GM23338 (cell line): ENCODE measurements at regions not wholly inside any gene's neighbourhood (a gene's known extent, or its start where the extent isn't known, plus 50 kb on each side); places are given as distances from the start of the nearest gene placed in this dataset.

ENCODE experiments used
- ATAC-seq: fragments of 200-7000 bp; cut with Tn5 transposase; 3 replicates; pipeline ENCODE4 v1.9.1; 2020
- DNase-seq: peaks from one replicate; pipeline ENCODE4 v3.0.0-alpha.2; 2015; ENCODE audit warnings: low spot score
- H2AFZ ChIP-seq: fragments of 200-600 bp; sonication (generic); 2 replicates; pipeline ENCODE4 v1.8.0; 2016; ENCODE audit warnings: antibody characterized with exemption, mild to moderate bottlenecking, moderate library complexity
- H3F3A ChIP-seq: fragments of 200-600 bp; sonication (generic); replicated peaks from 2 replicates; pipeline ENCODE4 v1.8.0; 2017; ENCODE audit warnings: antibody characterized with exemption, mixed run types, low read depth
- H3K27ac ChIP-seq: fragments of 200-600 bp; sonication (generic); 2 replicates; pipeline ENCODE4 v1.6.1; 2016; ENCODE audit warnings: low read depth
- H3K27me3 ChIP-seq: fragments of 200-600 bp; sonication (generic); 2 replicates; pipeline ENCODE4 v1.8.0; 2016; ENCODE audit warnings: mild to moderate bottlenecking, mixed run types, moderate library complexity; ENCODE audit not compliant: insufficient read depth
- H3K36me3 ChIP-seq: fragments of 200-600 bp; sonication (generic); 2 replicates; pipeline ENCODE4 v1.8.0; 2016; ENCODE audit warnings: mild to moderate bottlenecking; ENCODE audit not compliant: insufficient read depth
- H3K4me1 ChIP-seq: fragments of 200-600 bp; sonication (generic); 2 replicates; pipeline ENCODE4 v1.8.0; 2016; ENCODE audit warnings: mild to moderate bottlenecking, moderate library complexity; ENCODE audit not compliant: insufficient read depth
- H3K4me2 ChIP-seq: fragments of 200-600 bp; sonication (generic); 2 replicates; pipeline ENCODE4 v1.7.1; 2017; ENCODE audit warnings: mixed run types
- H3K4me3 ChIP-seq: fragments of 200-600 bp; sonication (generic); 2 replicates; pipeline ENCODE4 v1.6.1; 2016; ENCODE audit warnings: mixed run types
- H3K79me2 ChIP-seq: fragments of 200-600 bp; sonication (generic); replicated peaks from 2 replicates; pipeline ENCODE4 v1.8.0; 2017; ENCODE audit warnings: mild to moderate bottlenecking; ENCODE audit not compliant: insufficient read depth
- H3K9me2 ChIP-seq: fragments of 200-600 bp; sonication (generic); 2 replicates; pipeline ENCODE4 v1.8.0; 2017; ENCODE audit not compliant: insufficient read depth
- H4K20me1 ChIP-seq: fragments of 200-600 bp; sonication (generic); replicated peaks from 2 replicates; pipeline ENCODE4 v1.8.0; 2017; ENCODE audit warnings: mild to moderate bottlenecking; ENCODE audit not compliant: insufficient read depth
- H3K27ac Mint-ChIP-seq: 2 replicates; pipeline ENCODE4 v1.8.0; 2020; ENCODE audit warnings: inconsistent platforms, mild to moderate bottlenecking, moderate library complexity, mixed read lengths
- H3K27me3 Mint-ChIP-seq: 3 replicates; pipeline ENCODE4 v1.8.0; 2022; ENCODE audit warnings: low read depth, mild to moderate bottlenecking, moderate library complexity, mixed read lengths, inconsistent platforms; ENCODE audit not compliant: insufficient read depth, poor library complexity
- H3K36me3 Mint-ChIP-seq: 3 replicates; pipeline ENCODE4 v1.8.0; 2021; ENCODE audit warnings: low read depth, mild to moderate bottlenecking, inconsistent platforms, moderate library complexity, mixed read lengths
- H3K4me1 Mint-ChIP-seq: 3 replicates; pipeline ENCODE4 v1.8.0; 2020; ENCODE audit warnings: mild to moderate bottlenecking, inconsistent platforms, mixed read lengths
- H3K4me3 Mint-ChIP-seq: 3 replicates; pipeline ENCODE4 v1.8.0; 2021; ENCODE audit warnings: moderate library complexity, mild to moderate bottlenecking, inconsistent platforms, mixed read lengths
- H3K9me3 Mint-ChIP-seq: 3 replicates; pipeline ENCODE4 v1.8.0; 2020; ENCODE audit warnings: moderate library complexity, mild to moderate bottlenecking, inconsistent platforms, mixed read lengths
- CTCF ChIP-seq, 2 experiments: fragments of 200-600 bp in 1 of 2; sonication (generic) in 1 of 2; conservative IDR thresholded peaks; 2 replicates each; pipeline versions ENCODE4 v1.5.1 to v1.6.1; 2016 to 2017; ENCODE audit warnings: antibody characterized with exemption in 2 of 2, low read depth in 2 of 2, mild to moderate bottlenecking in 2 of 2, moderate library complexity in 1 of 2
- ETS1 ChIP-seq: IDR thresholded peaks from 2 replicates; pipeline ENCODE4 v1.6.1; 2016; ENCODE audit warnings: antibody characterized with exemption
- EZH2phosphoT487 ChIP-seq: fragments of 200-600 bp; sonication (generic); IDR thresholded peaks from one replicate; pipeline ENCODE4 v1.8.1; 2018; ENCODE audit warnings: antibody characterized with exemption; ENCODE audit not compliant: unreplicated experiment
- POLR2AphosphoS5 ChIP-seq: IDR thresholded peaks from 2 replicates; pipeline ENCODE4 v1.6.1; 2016; ENCODE audit warnings: antibody characterized with exemption, low read depth
- REST ChIP-seq: IDR thresholded peaks from one replicate; pipeline ENCODE4 v1.6.1; 2018; ENCODE audit warnings: antibody characterized with exemption; ENCODE audit not compliant: unreplicated experiment
- ZNF114 ChIP-seq: fragments of 250-450 bp; sonication (Bioruptor Pico); IDR thresholded peaks from 2 replicates; pipeline ENCODE4 v1.5.0; 2020; ENCODE audit warnings: mild to moderate bottlenecking, moderate library complexity
- ZNF462 ChIP-seq: fragments of 250-450 bp; sonication (Bioruptor Pico); IDR thresholded peaks from 2 replicates; pipeline ENCODE4 v1.5.0; 2020; ENCODE audit warnings: mild to moderate bottlenecking, moderate library complexity

GRCh38 chr12:102302553-102302952, 104.9 kb upstream of the PMCH start (continued):
- TF ChIP-seq ETS1, result no peak
- no peak for TF ChIP-seq ZNF462 (CRISPR knock-in tag)
- no peak for TF ChIP-seq POLR2AphosphoS5
- no peak for TF ChIP-seq EZH2phosphoT487

- ATAC-seq (no peak), DNase-seq (no peak)
- Mint-ChIP-seq H3K9me3 (peaks cover 15% of the 10 kb centered on the region), H3K27me3 (no peaks in the 10 kb centered on the region), H3K36me3 (peaks cover 7% of the 10 kb centered on the region; the same call in 2 of the 3 replicates), H3K27ac (no peak overlapping the region), H3K4me3 (no peak overlapping the region), H3K4me1 (no peaks in the 10 kb centered on the region)
- H2AFZ ChIP-seq, result no peak overlapping the region
- H3K4me1 ChIP-seq, result no peaks in the 10 kb centered on the region
- no peaks in the 10 kb centered on the region for H3F3A ChIP-seq
- H3K27ac ChIP-seq, result no peak overlapping the region
- H3K27me3 ChIP-seq, result no peaks in the 10 kb centered on the region
- no peaks in the 10 kb centered on the region for H3K9me2 ChIP-seq
- no peaks in the 10 kb centered on the region for H3K79me2 ChIP-seq
- no peaks in the 10 kb centered on the region for H4K20me1 ChIP-seq
- no peak overlapping the region for H3K4me2 ChIP-seq
- no peak overlapping the region for H3K4me3 ChIP-seq
- 0 out of 2 replicates have a peak, but pooled peaks cover under 1% of the 10 kb centered on the region for H3K36me3 ChIP-seq
- TF ChIP-seq REST, result no peak
- no peak for TF ChIP-seq ZNF114 (CRISPR knock-in tag)
- TF ChIP-seq CTCF (conservative IDR thresholded peaks at IDR 0.05; ENCODE audit: low read depth in 2 of 2), result no peak
These were observed 103.9 kb upstream of the PMCH start for GRCh38 chr12:102301547-102301946.
